HepG2 (cell line): ENCODE measurements at regions not wholly inside any gene's neighbourhood (a gene's known extent, or its start where the extent isn't known, plus 50 kb on each side); places are given as distances from the start of the nearest gene placed in this dataset.

Source experiments
- ATAC-seq: fragments of 200-7000 bp; cut with Tn5 transposase; 3 replicates; pipeline ENCODE4 v1.9.1; 2020; ENCODE audit warnings: mild to moderate bottlenecking, moderate library complexity
- BruUV-seq: library from RNA; stranded (reverse); fragments of 400-500 nt; replicated peaks from 2 replicates; lab custom pipeline; 2021; lab: Mats Ljungman, UMichigan
- CTCF ChIA-PET: fragments of 300-600 bp; formaldehyde crosslinking; extraction: SDS; loops from one replicate; lab custom pipeline; 2021; ENCODE audit warnings: low total read pairs, inconsistent platforms, low intra/inter-chr PET ratio; lab: Yijun Ruan, JAX
- POLR2A ChIA-PET: fragments of 350-600 bp; sonication (Branson Sonifier 250); formaldehyde crosslinking; loops from one replicate; lab custom pipeline; 2020; ENCODE audit warnings: antibody characterized with exemption, inconsistent platforms; lab: Yijun Ruan, JAX
- DNase-seq: peaks from one replicate; pipeline ENCODE4 v3.0.0-alpha.2; 2015; ENCODE audit warnings: low spot score
- FAIRE-seq: peaks from 3 replicates; lab custom pipeline; 2011; peaks lifted over from hg19 to GRCh38; lab: Jason Lieb, UNC
- H2AFZ ChIP-seq: one replicate; pipeline ENCODE4 v1.6.1; 2011; ENCODE audit warnings: low read length, inconsistent platforms
- H3K27ac ChIP-seq: fragments of 300-600 bp; 3 replicates; pipeline ENCODE4 v1.8.0; 2011; ENCODE audit warnings: mixed run types, mild to moderate bottlenecking, mixed read lengths, low read length, inconsistent platforms; ENCODE audit not compliant: insufficient read depth; ENCODE audit errors: extremely low read length
- H3K27me3 ChIP-seq, 2 experiments: fragments of 200-600 bp in 1 of 2; 2 replicates in 1 of 2; 3 replicates in 1 of 2; pipeline versions ENCODE4 v1.6.0 to v1.8.0; 2011; ENCODE audit warnings: low read length in 2 of 2, mild to moderate bottlenecking in 2 of 2, moderate library complexity in 2 of 2, inconsistent platforms in 1 of 2; ENCODE audit not compliant: insufficient read depth in 2 of 2, control insufficient read depth in 1 of 2
- H3K36me3 ChIP-seq, 2 experiments: fragments of 200-600 bp in 1 of 2; replicated peaks in 1 of 2; 2 replicates in 1 of 2; 3 replicates in 1 of 2; pipeline versions ENCODE4 v1.5.1 to v1.8.0; 2011; ENCODE audit warnings: low read length in 2 of 2, inconsistent platforms in 1 of 2; ENCODE audit not compliant: insufficient read depth in 2 of 2, control insufficient read depth in 1 of 2
- H3K4me1 ChIP-seq: 2 replicates; pipeline ENCODE4 v1.5.1; 2012; ENCODE audit warnings: low read length, inconsistent platforms; ENCODE audit not compliant: insufficient read depth
- H3K4me2 ChIP-seq: 2 replicates; pipeline ENCODE4 v1.6.0; 2011; ENCODE audit warnings: low read depth, low read length, inconsistent platforms
- H3K4me3 ChIP-seq, 3 experiments: fragments of 200-600 bp in 1 of 3; sonication (generic), shearing (Covaris generic) in 1 of 3; replicated peaks in 1 of 3; 2 replicates each; pipeline ENCODE4 v1.5.1; 2011 to 2016; ENCODE audit warnings: low read length in 3 of 3, inconsistent platforms in 2 of 3, low read depth in 2 of 3, mild to moderate bottlenecking in 2 of 3, control low read depth in 1 of 3, mixed read lengths in 1 of 3; ENCODE audit not compliant: insufficient read depth in 1 of 3
- H3K79me2 ChIP-seq: one replicate; pipeline ENCODE4 v1.6.1; 2011; ENCODE audit warnings: low read length, inconsistent platforms; ENCODE audit not compliant: insufficient read depth
- H3K9ac ChIP-seq: 2 replicates; pipeline ENCODE4 v1.6.0; 2011; ENCODE audit warnings: mild to moderate bottlenecking, low read depth, low read length, inconsistent platforms; ENCODE audit not compliant: insufficient read depth
- H3K9me3 ChIP-seq: 2 replicates; pipeline ENCODE4 v1.5.1; 2012; ENCODE audit warnings: mild to moderate bottlenecking, low read length
- H4K20me1 ChIP-seq: 2 replicates; pipeline ENCODE4 v1.6.0; 2011; ENCODE audit warnings: inconsistent platforms, mild to moderate bottlenecking, low read length, moderate library complexity; ENCODE audit not compliant: insufficient read depth
- CEBPZ ChIP-seq: IDR thresholded peaks from 2 replicates; pipeline ENCODE4 v1.6.1; 2012; ENCODE audit warnings: low read length, improper control_type of control experiment
- IRF9 ChIP-seq: sonication (generic); formaldehyde crosslinking; IDR thresholded peaks from 2 replicates; pipeline ENCODE4 v1.8.0; 2022; ENCODE audit warnings: missing genetic modification reagents, mild to moderate bottlenecking, borderline replicate concordance
- JARID2 ChIP-seq: sonication (generic); formaldehyde crosslinking; IDR thresholded peaks from 2 replicates; pipeline ENCODE4 v1.8.1; 2023; ENCODE audit warnings: missing genetic modification reagents, inconsistent platforms; ENCODE audit not compliant: insufficient replicate concordance
- MEIS2 ChIP-seq: sonication (generic); formaldehyde crosslinking; IDR thresholded peaks from 2 replicates; pipeline ENCODE4 v1.9.0; 2021; ENCODE audit warnings: mild to moderate bottlenecking, missing genetic modification reagents
- NFYB ChIP-seq: sonication (generic); formaldehyde crosslinking; IDR thresholded peaks from 2 replicates; pipeline ENCODE4 v1.4.0; 2020; ENCODE audit warnings: missing genetic modification reagents
- ONECUT2 ChIP-seq: sonication (generic); formaldehyde crosslinking; IDR thresholded peaks from 2 replicates; pipeline ENCODE4 v1.4.0; 2020; ENCODE audit warnings: missing genetic modification reagents
- RARA ChIP-seq: IDR thresholded peaks from 2 replicates; pipeline ENCODE4 v1.6.1; 2016; ENCODE audit warnings: missing genetic modification reagents, missing compliant biosample characterization
- ZBTB10 ChIP-seq: sonication (generic); formaldehyde crosslinking; IDR thresholded peaks from 2 replicates; pipeline ENCODE4 v1.4.0; 2020; ENCODE audit warnings: missing genetic modification reagents, borderline replicate concordance
- ZFAT ChIP-seq: sonication (generic); formaldehyde crosslinking; conservative IDR thresholded peaks from 2 replicates; pipeline ENCODE4 v1.8.1; 2023; ENCODE audit warnings: missing genetic modification reagents, inconsistent platforms
- ZNF20 ChIP-seq: sonication (generic); formaldehyde crosslinking; IDR thresholded peaks from 2 replicates; pipeline ENCODE4 v1.4.0; 2020; ENCODE audit warnings: mild to moderate bottlenecking, moderate library complexity, missing genetic modification reagents
- ZNF501 ChIP-seq: sonication (generic); formaldehyde crosslinking; IDR thresholded peaks from 2 replicates; pipeline ENCODE4 v1.5.1; 2020; ENCODE audit warnings: mild to moderate bottlenecking, moderate library complexity, missing genetic modification reagents
- ZSCAN9 ChIP-seq: IDR thresholded peaks from 2 replicates; pipeline ENCODE4 v1.6.1; 2016; ENCODE audit warnings: borderline replicate concordance
- WGBS: methylation state at CpG from one replicate; pipeline ENCODE4 v1.1.6; 2017; ENCODE audit warnings: low lambda C conversion rate; 5-methylcytosine and 5-hydroxymethylcytosine counted together
- in situ Hi-C: cut with HindIII; loops from 2 replicates; pipeline ENCODE4 v1.10.0; 2017; ENCODE audit warnings: low pct_unique_long_range_greater_than_20kb; ENCODE audit not compliant: extremely low pct_ligation_motif_present
- intact Hi-C: fragments of 100-400 bp; cut with micrococcal nuclease; formaldehyde crosslinking; loops from one replicate; pipeline ENCODE4 v1.10.0; 2022; ENCODE audit not compliant: unreplicated experiment

DNA sequence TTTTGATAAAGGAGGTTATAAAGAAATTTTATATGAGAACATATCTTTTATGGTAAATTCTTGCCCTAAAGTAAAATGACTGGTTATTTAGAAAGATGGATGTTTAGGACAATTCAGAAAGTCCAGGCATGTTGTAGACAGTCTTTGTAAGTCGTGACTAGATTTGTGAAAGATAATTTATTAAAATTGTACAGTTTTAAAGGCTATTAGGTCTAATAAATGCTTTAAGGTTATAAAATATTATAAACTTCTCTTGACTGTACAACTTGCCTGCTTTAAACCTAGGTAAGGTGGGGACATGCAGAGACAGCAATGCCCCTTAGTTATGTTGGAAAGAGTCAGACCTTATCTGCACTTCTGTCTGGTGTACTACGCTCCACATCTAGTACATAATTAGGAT, 933.5 kb downstream of the SI start:
- no peak overlapping the region for H3K4me2 ChIP-seq
- intact Hi-C loops (no loop called here), in situ Hi-C loops (no loop called here)
- H3K36me3 ChIP-seq = no peaks in the 10 kb centered on the region
- ATAC-seq (no peak), FAIRE-seq (no peak), DNase-seq (no peak)
- H3K4me1 ChIP-seq = no peaks in the 10 kb centered on the region
- H3K79me2 ChIP-seq = no peaks in the 10 kb centered on the region
- ChIA-PET POLR2A (no interaction called here), CTCF (no interaction called here)
- no peak for TF ChIP-seq CEBPZ
- no peak for TF ChIP-seq ONECUT2 (CRISPR knock-in tag)
- TF ChIP-seq ZNF501 (CRISPR knock-in tag) = no peak
- no peak for TF ChIP-seq MEIS2
- TF ChIP-seq ZNF20 (CRISPR knock-in tag) = no peak
- TF ChIP-seq ZSCAN9 (CRISPR knock-in tag) = no peak
- peaks cover 84% of the 10 kb centered on the region for H3K9me3 ChIP-seq
- H3K27ac ChIP-seq = no peak overlapping the region
- H2AFZ ChIP-seq = no peak overlapping the region
- BruUV-seq = no TSS peak
- no peaks in the 10 kb centered on the region for H4K20me1 ChIP-seq
- no peaks in the 10 kb centered on the region for H3K27me3 ChIP-seq
- H3K4me3 ChIP-seq = no peak overlapping the region
- 8% methylated on average over 2 of the region's 2 CpGs for WGBS
- no peak overlapping the region for H3K9ac ChIP-seq

- POLR2A ChIA-PET = no interaction called here
- in situ Hi-C loops (no loop called here), intact Hi-C loops (no loop called here)
- H3K9ac ChIP-seq = no peak overlapping the region
- no peak overlapping the region for H3K4me3 ChIP-seq
- H3K4me2 ChIP-seq = no peak overlapping the region
- CTCF ChIA-PET = no interaction called here
- H3K9me3 ChIP-seq = no peaks in the 10 kb centered on the region
- BruUV-seq = no TSS peak
- no peaks in the 10 kb centered on the region for H3K79me2 ChIP-seq
- no peaks in the 10 kb centered on the region for H3K27me3 ChIP-seq
- ATAC-seq (no peak), FAIRE-seq (no peak), DNase-seq (no peak)
- no peaks in the 10 kb centered on the region for H3K4me1 ChIP-seq
- H4K20me1 ChIP-seq = no peaks in the 10 kb centered on the region
- WGBS = 0% methylated on average over 1 of the region's 1 CpG
- H2AFZ ChIP-seq = no peak overlapping the region
- no peaks in the 10 kb centered on the region for H3K36me3 ChIP-seq
- H3K27ac ChIP-seq = no peak overlapping the region
- TF ChIP-seq IRF9 = no peak
- no peak for TF ChIP-seq ZFAT (CRISPR knock-in tag)
- no peak for TF ChIP-seq NFYB (CRISPR knock-in tag)
- TF ChIP-seq RARA (CRISPR knock-in tag) = no peak
- no peak for TF ChIP-seq ZBTB10 (CRISPR knock-in tag)
- TF ChIP-seq JARID2 (CRISPR knock-in tag) = no peak
Measured at GRCh38 chr3:164132878-164133277, 945.4 kb downstream of the SI start.
